ENCODE measurements at regions not wholly inside any gene's neighbourhood (a gene's known extent, or its start where the extent isn't known, plus 50 kb on each side); places are given as distances from the start of the nearest gene placed in this dataset.
"Not testable (repeated sequence)": the region's sequence is repeated elsewhere in the genome, so short reads cannot be mapped to it uniquely, and the experiment has no call there.

DNA sequence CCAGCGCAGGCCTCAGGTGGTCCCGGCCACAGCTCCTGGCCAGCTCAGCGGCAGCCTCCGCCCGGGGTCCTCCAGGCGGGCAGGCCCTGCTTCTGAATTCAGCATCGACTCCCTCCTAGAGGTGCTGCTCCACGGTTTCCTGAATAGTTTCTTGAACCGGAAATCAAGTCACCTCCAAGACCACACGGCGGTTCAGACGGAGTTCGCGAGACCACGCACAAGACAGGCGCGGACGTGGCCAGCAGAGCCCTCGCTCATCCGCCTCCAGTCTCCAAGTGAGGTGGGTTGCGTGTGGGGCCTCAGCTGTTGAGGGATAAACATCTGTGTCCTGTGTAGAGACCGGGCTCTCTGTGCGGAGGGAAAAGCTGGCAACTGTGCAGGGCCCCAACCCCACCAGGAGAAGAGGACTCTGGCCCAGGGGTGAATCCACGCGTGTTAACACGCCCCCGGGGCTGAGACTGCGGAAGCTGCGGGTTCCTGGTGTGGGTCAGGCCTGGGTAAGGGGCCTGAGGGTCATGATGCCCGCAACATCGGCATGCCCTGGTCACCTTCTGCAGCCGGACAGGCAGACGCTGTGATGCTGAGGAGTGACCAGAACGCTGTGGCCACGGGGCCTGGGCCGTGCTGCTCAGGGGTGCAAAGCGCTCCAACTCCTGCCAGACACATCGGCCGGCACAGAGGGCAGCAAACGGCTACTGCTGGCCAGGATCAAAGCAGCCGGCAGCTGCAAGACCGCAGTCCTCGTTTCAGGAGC, 55.0 kb upstream of the METRNL start:
- H3K4me1 Mint-ChIP-seq = no peaks in the 10 kb centered on the region
- intact Hi-C loops (cut with micrococcal nuclease) = no loop called here
- DNase-seq (no peak), ATAC-seq (ENCODE audit: low read depth) (no peak)
- ChIA-PET CTCF (no interaction called here), POLR2A (interaction anchor here (0.6 kb wide), 1 partner anchor 9 kb away, joined by 4 read pairs; no protein-coding TSS in a partner anchor)
- H3K9me3 Mint-ChIP-seq = no peaks in the 10 kb centered on the region
- H3K4me3 Mint-ChIP-seq = no peak overlapping the region
- TF ChIP-seq, protein P1, sequence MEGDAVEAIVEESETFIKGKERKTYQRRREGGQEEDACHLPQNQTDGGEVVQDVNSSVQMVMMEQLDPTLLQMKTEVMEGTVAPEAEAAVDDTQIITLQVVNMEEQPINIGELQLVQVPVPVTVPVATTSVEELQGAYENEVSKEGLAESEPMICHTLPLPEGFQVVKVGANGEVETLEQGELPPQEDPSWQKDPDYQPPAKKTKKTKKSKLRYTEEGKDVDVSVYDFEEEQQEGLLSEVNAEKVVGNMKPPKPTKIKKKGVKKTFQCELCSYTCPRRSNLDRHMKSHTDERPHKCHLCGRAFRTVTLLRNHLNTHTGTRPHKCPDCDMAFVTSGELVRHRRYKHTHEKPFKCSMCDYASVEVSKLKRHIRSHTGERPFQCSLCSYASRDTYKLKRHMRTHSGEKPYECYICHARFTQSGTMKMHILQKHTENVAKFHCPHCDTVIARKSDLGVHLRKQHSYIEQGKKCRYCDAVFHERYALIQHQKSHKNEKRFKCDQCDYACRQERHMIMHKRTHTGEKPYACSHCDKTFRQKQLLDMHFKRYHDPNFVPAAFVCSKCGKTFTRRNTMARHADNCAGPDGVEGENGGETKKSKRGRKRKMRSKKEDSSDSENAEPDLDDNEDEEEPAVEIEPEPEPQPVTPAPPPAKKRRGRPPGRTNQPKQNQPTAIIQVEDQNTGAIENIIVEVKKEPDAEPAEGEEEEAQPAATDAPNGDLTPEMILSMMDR (IDR thresholded peaks at IDR 0.05) = no peak
- no peaks in the 10 kb centered on the region for H3K36me3 Mint-ChIP-seq (ENCODE audit: low read depth)
- H3K27ac Mint-ChIP-seq = no peak overlapping the region
- no peaks in the 10 kb centered on the region for H3K27me3 Mint-ChIP-seq

GRCh38 chr17:83025636-83026280, 53.7 kb upstream of the METRNL start:
- Mint-ChIP-seq H3K27ac (no peak overlapping the region), H3K4me3 (no peak overlapping the region), H3K36me3 (ENCODE audit: low read depth) (no peaks in the 10 kb centered on the region), H3K4me1 (no peaks in the 10 kb centered on the region), H3K27me3 (no peaks in the 10 kb centered on the region), H3K9me3 (no peaks in the 10 kb centered on the region)
- ATAC-seq (ENCODE audit: low read depth) (no peak), DNase-seq (no peak)
- ChIA-PET POLR2A (no interaction called here), CTCF (no interaction called here)
- TF ChIP-seq, protein P1 (IDR thresholded peaks at IDR 0.05) = no peak
- intact Hi-C loops (cut with micrococcal nuclease) = no loop called here

DNA sequence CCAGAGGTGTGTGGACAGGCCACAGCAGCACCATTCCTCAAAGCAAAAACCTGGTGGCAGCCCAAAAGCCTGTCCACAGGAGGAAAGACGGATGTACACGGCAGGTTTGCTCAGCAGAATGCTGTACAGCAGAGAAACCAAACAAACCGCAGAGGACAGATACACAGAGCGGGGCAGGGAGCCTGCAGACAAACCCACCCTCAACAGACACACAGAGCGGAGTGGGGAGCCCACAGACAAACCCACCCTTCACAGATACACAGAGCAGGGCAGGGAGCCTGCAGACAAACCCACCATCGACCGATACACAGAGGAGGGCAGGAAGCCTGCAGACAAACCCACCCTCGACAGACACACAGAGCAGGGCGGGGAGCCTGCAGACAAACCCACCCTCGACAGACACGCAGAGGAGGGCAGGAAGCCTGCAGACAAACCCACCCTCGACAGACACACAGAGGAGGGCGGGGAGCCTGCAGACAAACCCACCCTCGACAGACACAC, 53.0 kb upstream of the METRNL start:
- ChIA-PET CTCF (no interaction called here), POLR2A (no interaction called here)
- ATAC-seq (ENCODE audit: low read depth) (no peak), DNase-seq (no peak)
- TF ChIP-seq, protein P1 (IDR thresholded peaks at IDR 0.05) = no peak
- no peaks in the 10 kb centered on the region for H3K9me3 Mint-ChIP-seq
- H3K4me3 Mint-ChIP-seq = no peak overlapping the region
- intact Hi-C loops (cut with micrococcal nuclease) = no loop called here
- no peak overlapping the region for H3K27ac Mint-ChIP-seq
- no peaks in the 10 kb centered on the region for H3K4me1 Mint-ChIP-seq
- no peaks in the 10 kb centered on the region for H3K36me3 Mint-ChIP-seq (ENCODE audit: low read depth)
- no peaks in the 10 kb centered on the region for H3K27me3 Mint-ChIP-seq

- H3K27ac Mint-ChIP-seq; POLR2A ChIA-PET; DNase-seq; H3K4me1 Mint-ChIP-seq; H3K9me3 Mint-ChIP-seq; H3K36me3 Mint-ChIP-seq (ENCODE audit: low read depth); ATAC-seq (ENCODE audit: low read depth); H3K4me3 Mint-ChIP-seq; H3K27me3 Mint-ChIP-seq; intact Hi-C loops (cut with micrococcal nuclease); CTCF ChIA-PET: not testable (repeated sequence)
These were observed 52.5 kb upstream of the METRNL start for GRCh38 chr17:83026921-83027320.

DNA sequence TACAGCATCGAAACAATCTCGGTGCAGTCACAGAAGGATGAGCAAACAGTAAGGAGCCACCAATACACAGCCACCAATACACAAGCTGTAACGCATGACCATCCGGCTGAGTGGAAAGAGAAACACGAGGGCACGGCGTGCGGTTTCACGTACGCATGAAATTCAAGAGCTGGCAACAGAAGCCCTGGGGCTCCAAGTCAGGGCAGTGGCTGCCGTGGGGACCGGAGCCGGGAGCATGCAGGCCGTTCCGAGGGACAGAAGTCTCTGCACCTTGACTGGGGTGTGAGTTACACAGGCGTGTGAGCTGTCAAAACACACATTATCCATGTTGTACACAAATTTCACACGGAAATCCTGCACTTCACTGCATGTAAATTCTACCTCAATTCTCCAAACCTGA, 50.6 kb upstream of the METRNL start:
- CTCF ChIA-PET = no interaction called here
- H3K27ac Mint-ChIP-seq = no peak overlapping the region
- H3K4me3 Mint-ChIP-seq = no peak overlapping the region
- H3K36me3 Mint-ChIP-seq (ENCODE audit: low read depth) = peaks cover 2% of the 10 kb centered on the region
- ATAC-seq (ENCODE audit: low read depth) = no peak
- POLR2A ChIA-PET = no interaction called here
- intact Hi-C loops (cut with micrococcal nuclease) = no loop called here
- no peaks in the 10 kb centered on the region for H3K9me3 Mint-ChIP-seq
- no peak for DNase-seq
- no peaks in the 10 kb centered on the region for H3K27me3 Mint-ChIP-seq
- no peaks in the 10 kb centered on the region for H3K4me1 Mint-ChIP-seq
- TF ChIP-seq, protein P1 (IDR thresholded peaks at IDR 0.05) = no peak

Data from activated B cell treated with CpG ODN at 0.5 μM for 24 hours (primary cell).